AG10803 (cell line): ENCODE measurements at regions not wholly inside any gene's neighbourhood (a gene's known extent, or its start where the extent isn't known, plus 50 kb on each side); places are given as distances from the start of the nearest gene placed in this dataset.
"Not testable (repeated sequence)": the region's sequence is repeated elsewhere in the genome, so short reads cannot be mapped to it uniquely, and the experiment has no call there.

Experiments
- DNase-seq: peaks from one replicate; pipeline ENCODE4 v3.0.0; 2010; ENCODE audit warnings: low read depth
- H3K4me3 ChIP-seq: 2 replicates; pipeline ENCODE4 v1.5.1; 2011; ENCODE audit warnings: mild to moderate bottlenecking, low read length, control low read depth
- TF ChIP-seq, protein P1 (sequence below): conservative IDR thresholded peaks from 2 replicates; pipeline ENCODE4 v1.5.1; 2011; ENCODE audit warnings: mild to moderate bottlenecking, low read length, control low read depth, inconsistent platforms

DNA sequence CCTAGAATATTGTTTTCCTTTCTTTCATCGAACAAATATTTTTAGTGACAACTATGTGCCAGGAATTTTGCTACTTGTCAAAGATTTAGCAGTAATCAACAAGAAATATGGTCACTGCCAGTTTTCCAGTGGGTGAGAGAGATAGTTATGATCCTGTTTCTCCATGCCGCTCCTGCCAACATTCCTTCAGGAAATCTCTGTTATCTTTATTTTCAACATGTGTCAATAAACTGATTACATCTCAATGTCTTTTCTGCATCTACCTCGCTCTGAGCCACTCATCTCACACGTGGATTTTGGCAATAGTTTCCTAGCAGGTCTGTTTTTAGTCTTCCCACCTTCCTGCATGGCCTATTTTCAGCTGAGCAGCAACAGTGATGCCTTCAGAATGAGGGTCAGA is 650.0 kb upstream of the STXBP6 start:
- DNase-seq, result no peak
- TF ChIP-seq, protein P1, sequence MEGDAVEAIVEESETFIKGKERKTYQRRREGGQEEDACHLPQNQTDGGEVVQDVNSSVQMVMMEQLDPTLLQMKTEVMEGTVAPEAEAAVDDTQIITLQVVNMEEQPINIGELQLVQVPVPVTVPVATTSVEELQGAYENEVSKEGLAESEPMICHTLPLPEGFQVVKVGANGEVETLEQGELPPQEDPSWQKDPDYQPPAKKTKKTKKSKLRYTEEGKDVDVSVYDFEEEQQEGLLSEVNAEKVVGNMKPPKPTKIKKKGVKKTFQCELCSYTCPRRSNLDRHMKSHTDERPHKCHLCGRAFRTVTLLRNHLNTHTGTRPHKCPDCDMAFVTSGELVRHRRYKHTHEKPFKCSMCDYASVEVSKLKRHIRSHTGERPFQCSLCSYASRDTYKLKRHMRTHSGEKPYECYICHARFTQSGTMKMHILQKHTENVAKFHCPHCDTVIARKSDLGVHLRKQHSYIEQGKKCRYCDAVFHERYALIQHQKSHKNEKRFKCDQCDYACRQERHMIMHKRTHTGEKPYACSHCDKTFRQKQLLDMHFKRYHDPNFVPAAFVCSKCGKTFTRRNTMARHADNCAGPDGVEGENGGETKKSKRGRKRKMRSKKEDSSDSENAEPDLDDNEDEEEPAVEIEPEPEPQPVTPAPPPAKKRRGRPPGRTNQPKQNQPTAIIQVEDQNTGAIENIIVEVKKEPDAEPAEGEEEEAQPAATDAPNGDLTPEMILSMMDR, result no peak
- no peak overlapping the region for H3K4me3 ChIP-seq

DNA sequence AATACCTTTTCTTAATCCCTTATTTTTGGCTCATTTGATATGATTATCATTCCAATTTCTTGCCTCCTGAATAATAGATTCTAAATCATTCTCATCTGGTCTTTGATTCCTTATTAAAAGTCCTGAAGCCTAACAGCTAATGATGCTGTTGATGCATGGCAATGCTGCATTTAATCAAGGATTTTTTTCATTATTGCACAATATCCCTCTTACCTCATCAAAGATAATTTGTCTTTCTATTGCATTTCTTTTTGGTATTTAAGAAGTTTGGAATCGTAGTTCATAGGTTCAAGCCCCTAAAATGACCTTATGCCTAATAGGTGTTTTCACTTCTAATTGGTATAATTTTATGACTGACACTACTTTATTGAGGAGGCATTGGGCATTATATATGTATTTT is 648.2 kb upstream of the STXBP6 start:
- TF ChIP-seq, protein P1, result no peak
- no peak overlapping the region for H3K4me3 ChIP-seq
- no peak for DNase-seq

DNA sequence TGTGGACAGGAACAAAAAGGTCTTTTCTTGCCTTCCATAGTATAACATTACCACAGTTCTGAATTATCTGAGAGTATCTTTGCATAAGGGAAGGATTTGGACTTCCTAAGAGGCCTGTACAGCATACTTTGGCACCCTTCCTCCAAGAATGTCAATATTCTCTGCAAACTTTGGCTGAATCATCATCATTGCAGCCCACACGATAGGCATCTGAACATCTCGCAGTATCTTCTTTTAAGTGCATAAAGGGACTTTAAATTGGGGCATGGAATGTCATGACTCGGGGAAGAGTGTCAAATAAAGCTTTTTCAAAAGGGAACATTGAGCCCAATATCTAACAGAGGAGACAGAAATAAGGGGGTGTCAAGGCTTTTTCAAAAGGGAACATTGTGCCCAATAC is 646.2 kb upstream of the STXBP6 start:
- DNase-seq, result no peak
- TF ChIP-seq, protein P1, result no peak

DNA sequence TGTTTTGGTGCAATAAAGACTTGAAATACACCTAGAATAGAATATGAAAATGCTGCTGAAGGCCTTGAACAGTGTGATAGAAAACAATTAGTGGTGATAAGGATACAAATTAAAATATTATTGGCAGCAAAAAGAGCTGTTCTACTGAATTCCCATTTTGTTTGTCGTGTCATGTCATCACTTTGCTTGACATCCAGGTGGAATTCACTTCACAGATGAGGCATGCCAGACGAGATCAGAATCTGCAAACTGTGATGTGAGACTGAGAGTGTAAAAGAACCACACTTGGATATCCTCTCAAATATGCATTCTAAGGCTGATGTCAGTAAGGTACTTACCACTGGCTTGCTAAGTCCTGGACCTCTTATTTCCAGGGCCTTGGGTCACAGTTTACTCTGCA is 635.1 kb upstream of the STXBP6 start:
- TF ChIP-seq, protein P1, result no peak
- DNase-seq, result no peak
- no peak overlapping the region for H3K4me3 ChIP-seq

More for the DNA sequence above, 646.2 kb upstream of the STXBP6 start:
- no peak overlapping the region for H3K4me3 ChIP-seq

DNA sequence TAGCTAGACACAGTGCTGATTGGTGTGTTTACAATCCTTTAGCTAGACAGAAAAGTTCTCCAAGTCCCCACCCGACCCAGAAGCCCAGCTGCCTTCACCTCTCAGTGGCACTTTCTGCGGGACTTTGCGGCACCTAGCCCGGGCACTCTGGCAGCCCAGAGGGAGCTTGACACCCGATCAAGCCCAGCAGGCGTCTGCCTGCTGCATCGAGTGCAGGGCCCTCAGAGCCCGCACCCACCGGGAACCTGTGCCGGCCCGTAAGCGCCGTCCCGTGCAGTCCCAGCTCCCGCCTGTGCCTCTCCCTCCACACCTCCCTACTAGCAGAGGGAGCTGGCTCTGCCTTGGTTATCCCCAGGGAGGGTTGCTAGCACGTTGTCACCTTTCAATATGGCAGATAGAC is 631.0 kb upstream of the STXBP6 start:
- DNase-seq, result no peak
- TF ChIP-seq, protein P1, result no peak
- no peak overlapping the region for H3K4me3 ChIP-seq

DNA sequence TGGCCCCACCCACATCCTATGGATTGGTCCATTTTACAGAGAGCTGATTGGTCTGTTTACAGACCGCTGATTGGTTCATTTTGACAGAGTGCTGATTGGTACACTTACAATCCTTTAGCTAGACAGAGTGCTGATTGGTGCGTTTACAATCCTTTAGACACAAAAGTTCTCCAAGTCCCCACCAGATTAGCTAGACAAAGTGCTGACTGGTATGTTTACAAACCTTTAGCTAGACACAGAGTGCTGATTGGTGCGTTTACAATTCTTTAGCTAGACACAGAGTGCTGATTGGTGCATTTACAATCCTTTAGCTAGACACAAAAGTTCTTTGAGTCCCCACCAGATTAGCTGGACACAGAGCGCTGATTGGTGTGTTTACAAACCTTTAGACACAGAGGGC is 630.6 kb upstream of the STXBP6 start:
- not testable (repeated sequence) for H3K4me3 ChIP-seq, DNase-seq

DNA sequence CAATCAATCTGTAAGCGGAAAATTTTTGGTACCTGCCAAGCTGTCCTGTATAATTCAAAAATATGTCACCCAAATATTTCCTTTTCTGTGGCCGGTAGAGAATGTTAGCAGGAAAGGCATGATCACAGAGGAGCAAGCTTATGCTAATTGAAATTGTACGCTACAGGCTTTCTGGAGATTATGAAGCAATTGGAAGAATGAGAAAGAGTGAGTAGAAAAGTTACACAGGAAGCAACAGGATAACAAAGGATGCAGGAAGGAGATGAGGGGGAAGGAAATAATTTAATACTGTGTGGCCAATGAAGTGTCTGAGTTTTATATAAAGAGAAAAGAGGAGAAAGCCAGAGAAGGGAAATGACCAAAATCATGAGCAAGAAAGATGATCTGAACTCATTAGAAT is 627.2 kb upstream of the STXBP6 start:
- H3K4me3 ChIP-seq, result no peak overlapping the region
- no peak for DNase-seq
- TF ChIP-seq, protein P1, result no peak

DNA sequence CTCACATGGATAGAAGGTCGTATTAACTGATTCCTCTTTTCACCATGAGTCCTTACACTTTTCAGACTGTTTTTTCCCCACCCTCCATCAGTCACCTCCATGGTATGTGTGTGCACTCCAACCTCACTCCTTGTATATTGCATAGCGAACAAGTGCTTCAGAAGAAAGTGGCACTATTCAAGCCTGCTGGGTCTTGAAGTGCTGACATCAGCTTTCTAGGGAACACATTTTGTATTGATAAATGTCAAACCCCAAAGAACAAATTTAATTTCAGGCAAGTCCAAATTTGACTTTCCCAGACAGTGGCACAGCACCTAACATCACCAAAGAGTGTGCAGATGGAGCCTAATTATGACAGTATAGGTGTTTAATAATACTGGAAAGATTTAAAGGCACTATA is 617.4 kb upstream of the STXBP6 start:
- TF ChIP-seq, protein P1, result no peak
- H3K4me3 ChIP-seq, result no peak overlapping the region
- DNase-seq, result no peak
